ENCODE measurements at regions not wholly inside any gene's neighbourhood (a gene's known extent, or its start where the extent isn't known, plus 50 kb on each side); places are given as distances from the start of the nearest gene placed in this dataset.

DNA sequence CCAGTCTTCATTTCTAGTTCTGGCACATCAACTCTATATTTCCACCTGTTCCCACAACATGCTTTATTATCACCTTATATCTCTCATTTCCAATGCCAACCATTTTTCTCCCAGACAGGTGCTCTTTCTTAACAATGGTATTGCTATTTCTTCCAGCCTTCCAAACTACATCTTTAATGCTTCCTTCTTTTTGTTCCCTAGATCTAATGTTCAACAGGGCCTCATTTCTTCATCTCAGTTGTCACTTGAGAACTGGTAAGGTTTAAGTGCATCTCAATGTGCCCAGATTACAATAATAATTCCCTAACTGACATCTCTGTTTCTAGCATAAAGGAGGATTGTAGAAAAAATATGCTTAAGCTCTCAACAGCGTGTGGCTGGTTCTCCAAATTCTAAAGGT lies 272.6 kb downstream of the COX7C start:
- H2BK120ac ChIP-seq (ENCODE audit: low read depth, low read length), result no peak overlapping the region
- no peak overlapping the region for H2BK5ac ChIP-seq (ENCODE audit: low read length)
- no peak overlapping the region for H2BK12ac ChIP-seq (ENCODE audit: low read length)
- H2BK15ac ChIP-seq (ENCODE audit: low read length), result no peak overlapping the region
- no peaks in the 10 kb centered on the region for H3K36me3 ChIP-seq (replicated peaks in 1 of 2; ENCODE audit: control insufficient read depth in 2 of 2, insufficient read depth in 2 of 2, low read length in 2 of 2)
- WGBS, 2 donors (ENCODE audit: extremely low coverage in 2 of 2, insufficient read length in 2 of 2, insufficient replicate concordance in 1 of 2), result no CpG with 5 or more reads among the region's 1 CpG
- H3K23ac ChIP-seq (ENCODE audit: low read depth, low read length, poor library complexity), result no peak overlapping the region
- no peak overlapping the region for H3K4me2 ChIP-seq (ENCODE audit: insufficient read depth, low read length, poor library complexity, severe bottlenecking)
- H3K4ac ChIP-seq (ENCODE audit: low read length), result no peak overlapping the region
- H2AFZ ChIP-seq (ENCODE audit: low read length), result no peak overlapping the region
- H3K4me1 ChIP-seq (ENCODE audit: control insufficient read depth in 2 of 2, insufficient read depth in 1 of 2, low read depth in 1 of 2, low read length in 2 of 2), result no peaks in the 10 kb centered on the region
- H3K18ac ChIP-seq (ENCODE audit: low read length), result no peak overlapping the region
- DNase-seq (ENCODE audit: low spot score), result no peak
- H3K27me3 ChIP-seq (ENCODE audit: control insufficient read depth in 3 of 3, insufficient read depth in 3 of 3, low read depth in 1 of 3, low read length in 3 of 3), result no peaks in the 10 kb centered on the region
- H3K27ac ChIP-seq (replicated peaks; ENCODE audit: low read length), result no peak overlapping the region
- no peaks in the 10 kb centered on the region for H3K79me1 ChIP-seq (ENCODE audit: low read depth, low read length)
- H3K9me3 ChIP-seq (replicated peaks in 1 of 2; ENCODE audit: control insufficient read depth in 2 of 2, insufficient read depth in 1 of 2, low read depth in 1 of 2, low read length in 2 of 2), result no peaks in the 10 kb centered on the region
- H4K91ac ChIP-seq (ENCODE audit: low read depth, low read length, poor library complexity), result no peak overlapping the region
- no peak overlapping the region for H3K14ac ChIP-seq (ENCODE audit: low read length)
- H3K4me3 ChIP-seq (ENCODE audit: low read length in 2 of 2), result no peak overlapping the region
- H3K9ac ChIP-seq (ENCODE audit: low read depth, low read length, poor library complexity), result no peak overlapping the region
- no peak overlapping the region for H2AK5ac ChIP-seq (ENCODE audit: low read depth, low read length)
- H4K8ac ChIP-seq (ENCODE audit: low read depth, low read length), result no peak overlapping the region

- Histone ChIP-seq H3K18ac (ENCODE audit: low read length) (no peak overlapping the region), H2BK120ac (ENCODE audit: low read depth, low read length) (no peak overlapping the region), H2BK12ac (ENCODE audit: low read length) (no peak overlapping the region), H3K23ac (ENCODE audit: low read depth, low read length, poor library complexity) (no peak overlapping the region), H4K91ac (ENCODE audit: low read depth, low read length, poor library complexity) (no peak overlapping the region), H3K4ac (ENCODE audit: low read length) (no peak overlapping the region), H3K9ac (ENCODE audit: low read depth, low read length, poor library complexity) (no peak overlapping the region), H4K8ac (ENCODE audit: low read depth, low read length) (no peak overlapping the region), H2AFZ (ENCODE audit: low read length) (no peak overlapping the region), H2BK5ac (ENCODE audit: low read length) (no peak overlapping the region), H3K27me3 (ENCODE audit: control insufficient read depth in 3 of 3, insufficient read depth in 3 of 3, low read depth in 1 of 3, low read length in 3 of 3) (no peaks in the 10 kb centered on the region), H3K36me3 (replicated peaks in 1 of 2; ENCODE audit: control insufficient read depth in 2 of 2, insufficient read depth in 2 of 2, low read length in 2 of 2) (no peaks in the 10 kb centered on the region), H2AK5ac (ENCODE audit: low read depth, low read length) (no peak overlapping the region), H3K14ac (ENCODE audit: low read length) (no peak overlapping the region), H2BK15ac (ENCODE audit: low read length) (no peak overlapping the region), H3K79me1 (ENCODE audit: low read depth, low read length) (no peaks in the 10 kb centered on the region), H3K4me3 (ENCODE audit: low read length in 2 of 2) (no peak overlapping the region), H3K4me1 (ENCODE audit: control insufficient read depth in 2 of 2, insufficient read depth in 1 of 2, low read depth in 1 of 2, low read length in 2 of 2) (no peaks in the 10 kb centered on the region), H3K9me3 (replicated peaks in 1 of 2; ENCODE audit: control insufficient read depth in 2 of 2, insufficient read depth in 1 of 2, low read depth in 1 of 2, low read length in 2 of 2) (no peaks in the 10 kb centered on the region), H3K27ac (replicated peaks; ENCODE audit: low read length) (no peak overlapping the region), H3K4me2 (ENCODE audit: insufficient read depth, low read length, poor library complexity, severe bottlenecking) (no peak overlapping the region)
- DNase-seq (ENCODE audit: low spot score), result no peak
Observed at GRCh38 chr5:86894056-86894455, 276.3 kb downstream of the COX7C start.

- H2BK15ac ChIP-seq (ENCODE audit: low read length), result no peak overlapping the region
- no peak for DNase-seq (ENCODE audit: low spot score)
- H3K18ac ChIP-seq (ENCODE audit: low read length), result no peak overlapping the region
- no peak overlapping the region for H3K4ac ChIP-seq (ENCODE audit: low read length)
- WGBS, 2 donors (ENCODE audit: extremely low coverage in 2 of 2, insufficient read length in 2 of 2, insufficient replicate concordance in 1 of 2), result no CpG with 5 or more reads among the region's 1 CpG
- no peak overlapping the region for H3K9ac ChIP-seq (ENCODE audit: low read depth, low read length, poor library complexity)
- no peak overlapping the region for H3K4me3 ChIP-seq (ENCODE audit: low read length in 2 of 2)
- H2BK120ac ChIP-seq (ENCODE audit: low read depth, low read length), result no peak overlapping the region
- H3K14ac ChIP-seq (ENCODE audit: low read length), result no peak overlapping the region
- H2BK5ac ChIP-seq (ENCODE audit: low read length), result no peak overlapping the region
- H3K27me3 ChIP-seq (ENCODE audit: control insufficient read depth in 3 of 3, insufficient read depth in 3 of 3, low read depth in 1 of 3, low read length in 3 of 3), result no peaks in the 10 kb centered on the region
- H4K91ac ChIP-seq (ENCODE audit: low read depth, low read length, poor library complexity), result no peak overlapping the region
- no peak overlapping the region for H2BK12ac ChIP-seq (ENCODE audit: low read length)
- H2AK5ac ChIP-seq (ENCODE audit: low read depth, low read length), result no peak overlapping the region
- no peaks in the 10 kb centered on the region for H3K79me1 ChIP-seq (ENCODE audit: low read depth, low read length)
- H3K27ac ChIP-seq (replicated peaks; ENCODE audit: low read length), result no peak overlapping the region
- H3K4me1 ChIP-seq (ENCODE audit: control insufficient read depth in 2 of 2, insufficient read depth in 1 of 2, low read depth in 1 of 2, low read length in 2 of 2), result no peaks in the 10 kb centered on the region
- H2AFZ ChIP-seq (ENCODE audit: low read length), result no peak overlapping the region
- no peaks in the 10 kb centered on the region for H3K36me3 ChIP-seq (replicated peaks in 1 of 2; ENCODE audit: control insufficient read depth in 2 of 2, insufficient read depth in 2 of 2, low read length in 2 of 2)
- no peaks in the 10 kb centered on the region for H3K9me3 ChIP-seq (replicated peaks in 1 of 2; ENCODE audit: control insufficient read depth in 2 of 2, insufficient read depth in 1 of 2, low read depth in 1 of 2, low read length in 2 of 2)
- no peak overlapping the region for H3K4me2 ChIP-seq (ENCODE audit: insufficient read depth, low read length, poor library complexity, severe bottlenecking)
- H4K8ac ChIP-seq (ENCODE audit: low read depth, low read length), result no peak overlapping the region
- H3K23ac ChIP-seq (ENCODE audit: low read depth, low read length, poor library complexity), result no peak overlapping the region
Observed at GRCh38 chr5:86896916-86897315, 279.2 kb downstream of the COX7C start.

GRCh38 chr5:86909418-86910295 lies 291.9 kb downstream of the COX7C start:
- H2AK5ac ChIP-seq (ENCODE audit: low read depth, low read length), result no peak overlapping the region
- H3K9ac ChIP-seq (ENCODE audit: low read depth, low read length, poor library complexity), result no peak overlapping the region
- no peaks in the 10 kb centered on the region for H3K79me1 ChIP-seq (ENCODE audit: low read depth, low read length)
- H4K8ac ChIP-seq (ENCODE audit: low read depth, low read length), result no peak overlapping the region
- H2BK15ac ChIP-seq (ENCODE audit: low read length), result no peak overlapping the region
- H2BK12ac ChIP-seq (ENCODE audit: low read length), result no peak overlapping the region
- H3K4me2 ChIP-seq (ENCODE audit: insufficient read depth, low read length, poor library complexity, severe bottlenecking), result no peak overlapping the region
- no peaks in the 10 kb centered on the region for H3K9me3 ChIP-seq (replicated peaks in 1 of 2; ENCODE audit: control insufficient read depth in 2 of 2, insufficient read depth in 1 of 2, low read depth in 1 of 2, low read length in 2 of 2)
- no peak overlapping the region for H3K4ac ChIP-seq (ENCODE audit: low read length)
- H3K36me3 ChIP-seq (replicated peaks in 1 of 2; ENCODE audit: control insufficient read depth in 2 of 2, insufficient read depth in 2 of 2, low read length in 2 of 2), result no peaks in the 10 kb centered on the region
- H3K18ac ChIP-seq (ENCODE audit: low read length), result no peak overlapping the region
- WGBS, 2 donors (ENCODE audit: extremely low coverage in 2 of 2, insufficient read length in 2 of 2, insufficient replicate concordance in 1 of 2), result no CpG with 5 or more reads among the region's 6 CpGs
- H3K27ac ChIP-seq (replicated peaks; ENCODE audit: low read length), result no peak overlapping the region
- no peak overlapping the region for H4K91ac ChIP-seq (ENCODE audit: low read depth, low read length, poor library complexity)
- DNase-seq (ENCODE audit: low spot score), result no peak
- no peak overlapping the region for H2BK120ac ChIP-seq (ENCODE audit: low read depth, low read length)
- no peak overlapping the region for H3K4me3 ChIP-seq (ENCODE audit: low read length in 2 of 2)
- no peak overlapping the region for H2AFZ ChIP-seq (ENCODE audit: low read length)
- no peaks in the 10 kb centered on the region for H3K27me3 ChIP-seq (ENCODE audit: control insufficient read depth in 3 of 3, insufficient read depth in 3 of 3, low read depth in 1 of 3, low read length in 3 of 3)
- no peak overlapping the region for H2BK5ac ChIP-seq (ENCODE audit: low read length)
- no peaks in the 10 kb centered on the region for H3K4me1 ChIP-seq (ENCODE audit: control insufficient read depth in 2 of 2, insufficient read depth in 1 of 2, low read depth in 1 of 2, low read length in 2 of 2)
- no peak overlapping the region for H3K23ac ChIP-seq (ENCODE audit: low read depth, low read length, poor library complexity)
- H3K14ac ChIP-seq (ENCODE audit: low read length), result no peak overlapping the region
